Stimulated activated CD8-positive, alpha-beta memory T cell treated with anti-CD3 and anti-CD28 coated beads, Interleukin-4, amount 100 ng/mL, for 4 hours (primary cell): ENCODE measurements at regions not wholly inside any gene's neighbourhood (a gene's known extent, or its start where the extent isn't known, plus 50 kb on each side); places are given as distances from the start of the nearest gene placed in this dataset.

Source experiments
- DNase-seq, 2 donors: peaks; one replicate each; pipeline ENCODE4 v3.0.0-alpha.2; 2020; ENCODE audit warnings: low read depth in 2 of 2, low spot score in 1 of 2

DNA sequence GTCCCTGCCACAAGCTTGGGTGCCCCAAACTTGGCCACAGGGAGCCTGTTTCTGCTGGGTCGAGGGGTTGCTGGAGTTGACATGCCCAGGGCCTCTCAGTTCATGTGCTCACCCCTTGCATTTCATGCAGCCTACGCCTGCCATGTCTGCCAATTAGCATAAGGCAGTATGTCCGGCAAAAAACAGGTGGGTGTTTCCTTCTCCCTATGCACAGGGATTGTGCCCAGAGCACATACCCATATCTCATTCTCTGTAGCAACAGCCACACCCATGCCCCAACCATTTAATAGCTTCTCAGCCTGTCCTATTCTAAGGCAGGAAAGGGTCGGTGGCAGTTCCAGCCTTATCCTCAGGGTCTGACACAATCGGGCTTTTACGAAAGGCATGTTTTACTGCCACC, 340.4 kb upstream of the ASIC2 start:
- no peak for DNase-seq

DNA sequence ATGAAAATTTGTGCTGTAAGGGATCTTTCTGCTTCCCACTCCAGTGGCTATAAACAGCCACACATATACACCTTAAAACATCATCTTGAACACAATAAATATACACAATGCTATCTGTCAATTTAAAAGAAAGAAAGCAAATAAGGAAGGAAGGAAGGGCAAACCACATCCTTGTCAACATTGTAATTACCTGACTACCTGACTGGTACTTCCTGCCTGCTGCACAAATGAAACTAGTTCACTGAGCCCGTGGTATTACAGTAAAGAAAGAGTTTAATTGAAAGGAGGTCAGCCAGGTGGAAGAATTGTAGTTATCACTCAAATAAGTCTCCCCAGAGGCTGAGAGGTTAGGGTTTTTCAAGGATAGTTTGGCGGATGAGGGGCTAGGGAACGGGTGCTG, 344.4 kb upstream of the ASIC2 start:
- no peak for DNase-seq

DNA sequence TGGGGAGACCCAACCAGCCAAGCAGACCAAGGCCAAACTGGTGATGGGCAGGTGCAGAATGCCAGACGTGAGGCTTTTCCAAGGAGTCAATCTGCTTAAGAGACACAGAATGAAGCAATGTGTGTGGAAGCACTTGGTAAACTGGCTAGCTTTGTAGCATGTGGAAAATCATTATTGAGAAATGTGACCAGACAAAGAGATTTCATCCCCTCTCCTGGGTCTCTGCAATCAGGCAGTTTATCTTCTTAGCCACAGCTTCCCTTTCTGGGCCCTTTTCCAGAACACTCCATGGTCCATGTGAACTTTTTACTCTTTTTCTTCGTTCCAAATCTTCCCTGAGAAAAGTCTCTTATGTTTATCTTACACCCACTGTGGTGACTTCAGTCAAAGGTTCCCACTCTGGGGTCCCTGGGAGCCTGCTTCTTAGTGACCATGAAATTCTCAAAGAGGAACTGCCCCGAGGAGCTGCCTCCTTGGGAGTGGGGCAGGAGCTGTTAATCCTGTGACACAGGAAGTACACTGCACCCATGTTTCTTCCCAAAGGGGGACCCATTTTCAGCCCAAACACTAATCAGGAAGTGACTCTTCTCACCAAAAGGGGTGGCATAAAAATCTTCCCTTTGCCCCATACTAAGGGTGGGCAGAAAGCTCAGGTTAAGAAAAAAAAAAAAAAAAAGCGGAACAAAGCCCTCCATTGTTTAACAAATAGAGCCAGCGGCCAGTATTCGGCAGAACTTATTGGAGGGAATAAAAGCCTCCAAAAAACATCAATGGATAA, 346.2 kb upstream of the ASIC2 start:
- DNase-seq: no peak

DNA sequence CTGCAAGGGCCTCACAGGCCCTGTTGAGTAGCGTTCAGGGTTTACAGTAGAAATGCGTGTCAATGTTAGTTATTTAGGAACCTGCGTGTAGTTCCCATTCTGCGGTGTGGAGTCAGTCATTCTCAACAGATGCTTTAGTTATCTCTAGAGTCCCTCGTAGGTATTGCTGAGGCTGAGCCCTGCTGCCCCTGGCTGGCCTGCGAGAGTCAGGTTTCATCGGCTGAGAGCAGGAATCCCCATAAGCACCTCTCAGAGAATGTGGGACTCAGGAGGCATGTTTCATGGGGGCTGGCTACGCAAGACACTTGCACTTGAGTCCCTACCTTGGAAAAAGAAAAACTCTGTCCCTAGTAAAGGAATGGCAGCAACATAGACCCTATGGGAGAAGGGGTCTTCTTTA, 347.5 kb upstream of the ASIC2 start:
- no peak for DNase-seq

DNA sequence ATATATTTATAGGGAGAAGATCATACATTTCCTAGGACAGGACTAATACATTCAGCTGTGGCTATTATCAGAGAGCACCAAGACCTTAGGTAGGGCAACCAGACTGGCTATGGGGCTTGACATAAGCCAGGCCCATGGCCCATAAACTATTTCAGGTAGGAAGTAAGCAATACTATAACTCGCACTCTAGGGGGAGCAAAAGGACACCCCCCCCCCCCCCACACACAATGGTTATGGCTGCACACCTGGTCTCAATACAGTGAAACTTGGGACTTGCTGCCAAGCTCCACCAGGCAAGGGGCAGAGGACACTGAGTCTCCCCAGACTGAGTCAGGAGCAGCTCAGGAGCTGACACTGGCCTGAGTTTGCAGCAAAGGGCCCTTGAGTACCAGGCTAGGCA, 348.9 kb upstream of the ASIC2 start:
- no peak for DNase-seq

DNA sequence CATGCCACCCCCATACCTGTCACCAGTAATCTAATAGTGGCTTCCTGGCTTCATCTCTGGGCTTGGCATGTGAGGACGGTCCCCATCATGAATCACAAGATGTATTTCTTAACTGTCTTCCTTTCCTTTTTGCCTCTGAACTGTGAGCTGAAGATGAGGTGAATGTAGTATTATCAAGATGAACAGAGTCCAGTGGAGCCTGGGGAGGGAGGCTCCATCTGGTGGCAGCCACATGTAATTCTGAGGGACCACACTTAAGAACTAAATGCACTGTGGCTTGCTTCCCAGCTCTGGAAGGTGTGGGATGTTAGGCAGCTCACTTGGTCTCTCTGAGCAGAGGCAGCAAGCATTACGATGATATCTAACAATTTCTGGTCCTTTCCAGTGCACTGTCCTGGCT, 354.9 kb upstream of the ASIC2 start:
- no peak for DNase-seq

DNA sequence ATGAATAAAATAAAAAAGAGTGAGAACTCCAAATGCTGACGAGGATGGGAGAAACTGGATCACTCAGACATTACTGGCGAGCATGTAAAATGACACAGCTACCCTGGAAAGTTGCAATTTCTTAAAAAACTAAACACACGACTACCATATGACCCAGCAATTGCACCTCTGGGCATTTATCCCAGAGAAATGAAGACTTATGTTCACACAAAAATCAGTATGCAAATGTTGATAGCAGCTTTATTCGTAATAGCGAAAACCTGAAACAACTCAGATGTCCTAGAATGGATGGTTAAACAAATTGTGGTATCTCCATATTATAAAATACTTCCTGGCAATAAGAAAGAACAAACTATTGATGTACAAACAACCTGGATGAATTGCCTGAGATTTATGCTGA, 357.2 kb upstream of the ASIC2 start:
- no peak for DNase-seq

DNA sequence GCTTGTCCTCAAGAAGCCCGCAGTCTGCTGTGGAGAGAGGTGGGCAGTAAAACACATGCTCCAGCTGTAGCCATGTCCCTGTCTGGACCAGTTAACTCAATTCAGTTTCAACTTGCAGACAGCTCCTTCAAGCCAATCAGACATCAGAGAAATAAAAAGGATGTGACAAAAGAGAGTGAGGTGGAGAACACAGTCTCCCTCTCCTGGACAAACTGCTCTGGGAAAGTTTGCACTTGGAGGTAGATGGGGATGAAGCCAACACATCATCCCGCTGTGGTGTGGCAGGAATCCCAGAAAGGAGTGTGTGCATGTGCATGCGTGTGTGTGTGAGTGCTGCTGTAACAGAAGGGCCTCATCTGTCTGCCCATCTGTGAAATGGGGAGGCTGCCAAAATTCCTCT, 358.6 kb upstream of the ASIC2 start:
- DNase-seq: no peak

DNA sequence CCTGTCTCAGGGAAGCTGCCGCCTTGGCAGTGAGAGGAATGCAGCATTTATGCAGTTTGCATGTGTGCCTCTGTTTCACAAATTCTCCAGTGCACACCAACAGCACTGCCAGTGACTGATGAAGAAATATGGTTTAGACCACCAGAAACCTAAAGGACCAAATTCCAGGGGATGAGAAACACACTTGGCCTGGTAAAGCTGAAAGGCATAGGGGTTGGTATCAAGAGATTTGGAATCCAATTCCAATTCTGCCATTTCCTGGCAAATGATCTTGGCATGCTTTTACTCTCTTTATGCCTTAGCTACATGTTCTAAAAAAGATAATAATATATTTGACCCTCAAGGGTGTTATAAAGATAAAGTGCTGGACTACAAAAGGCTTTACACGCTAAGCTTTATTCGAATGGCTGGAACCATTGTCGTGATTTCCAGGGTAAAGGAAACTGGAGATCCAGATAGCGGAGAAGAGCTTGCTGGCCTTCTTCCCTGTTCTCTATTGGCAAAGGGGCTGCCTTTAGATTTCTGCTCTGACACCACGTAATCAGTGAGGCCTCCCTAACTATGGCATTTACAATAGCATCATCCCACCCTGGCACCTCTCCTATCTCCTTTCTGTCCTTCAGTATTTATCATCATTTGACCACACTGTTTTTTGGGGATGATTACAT, 359.8 kb upstream of the ASIC2 start:
- no peak for DNase-seq

DNA sequence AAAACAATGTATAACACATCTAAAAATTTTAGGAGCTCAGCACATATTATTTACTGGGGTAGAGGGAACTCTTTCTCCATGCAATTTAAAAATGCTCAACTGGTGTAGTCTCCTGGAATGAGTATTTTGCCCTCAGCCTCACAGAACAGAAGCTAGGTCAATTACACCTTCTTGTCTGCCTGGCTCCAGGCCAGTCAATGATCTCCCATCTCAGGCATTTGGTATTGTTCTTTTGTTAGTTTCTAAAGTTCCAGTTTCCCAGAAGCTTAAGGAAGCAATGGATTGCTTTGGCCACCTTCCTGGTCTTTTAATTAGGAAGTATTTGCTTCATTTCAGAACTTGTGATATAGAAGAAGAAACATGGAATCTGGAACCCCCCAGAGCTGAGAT, 360.3 kb upstream of the ASIC2 start:
- DNase-seq: no peak

DNA sequence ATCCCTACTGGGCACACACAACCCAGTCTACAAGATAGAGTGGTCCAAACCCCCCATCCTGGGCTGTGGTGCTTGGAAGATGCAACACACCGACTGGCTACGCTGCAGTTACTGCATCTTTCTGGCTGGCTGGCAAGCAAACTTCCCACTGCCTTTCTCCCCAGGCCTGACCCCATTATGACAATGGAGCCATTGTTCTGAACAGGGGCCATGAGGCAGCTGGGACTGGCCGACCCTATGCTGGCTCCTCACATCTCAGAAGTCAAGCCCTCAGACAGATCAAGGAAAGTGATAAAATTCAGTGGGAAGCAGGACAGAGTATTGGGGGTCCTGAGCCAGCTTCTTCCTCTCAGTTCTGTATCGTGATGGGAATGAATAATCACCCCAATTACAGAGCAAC, 364.1 kb upstream of the ASIC2 start:
- DNase-seq: no peak

DNA sequence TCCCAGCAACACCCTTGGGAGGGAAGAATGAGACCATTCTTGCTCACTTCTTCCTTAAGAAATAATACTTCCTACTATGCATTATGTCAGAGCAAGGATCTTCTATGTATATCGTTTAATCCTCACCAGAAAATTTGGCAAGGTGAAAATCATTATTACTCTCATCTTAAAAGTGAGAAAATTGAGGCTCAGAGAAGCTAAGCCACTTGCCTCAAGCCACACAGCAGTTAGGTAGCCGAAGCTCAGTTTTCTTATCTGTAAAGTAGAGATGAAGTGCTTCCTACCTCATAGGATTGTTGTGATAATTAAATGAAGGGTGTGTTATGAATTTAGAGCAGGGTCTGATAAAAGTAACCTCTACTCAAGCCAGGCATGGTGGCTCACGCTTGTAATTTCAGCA, 368.9 kb upstream of the ASIC2 start:
- no peak for DNase-seq

DNA sequence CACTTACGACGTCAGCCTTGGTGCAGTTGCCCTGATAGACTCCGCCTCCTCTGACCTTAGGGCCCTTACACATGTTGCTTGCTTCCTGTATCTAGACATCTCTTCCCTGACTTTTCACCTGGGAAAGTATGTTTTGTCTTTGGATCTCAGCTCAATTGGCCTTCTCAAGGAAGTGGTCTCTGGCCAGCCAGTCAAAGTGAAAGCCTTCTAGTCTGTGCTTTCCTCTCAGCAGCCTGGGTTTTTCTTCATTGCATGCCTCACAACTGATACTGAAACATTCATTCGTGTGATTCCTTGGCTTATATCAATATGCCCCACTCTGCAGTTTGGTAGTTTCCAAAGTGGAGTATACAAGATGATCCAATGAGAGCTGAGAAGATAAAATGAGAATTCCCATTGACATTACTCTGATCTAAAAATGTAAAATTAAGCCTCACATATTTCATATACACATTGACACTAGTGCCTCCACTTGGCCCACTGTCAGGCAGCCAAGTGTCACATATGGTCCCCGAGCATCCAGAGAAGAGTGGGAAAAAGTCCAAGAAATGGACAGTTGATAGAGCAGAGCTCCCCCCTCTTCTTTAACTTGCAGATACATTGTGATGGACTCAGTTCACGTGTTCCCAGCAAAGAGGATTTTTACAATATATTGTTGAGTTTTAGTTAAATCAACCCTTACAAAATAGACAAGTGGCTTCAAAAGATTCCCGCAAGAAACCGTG, 371.2 kb upstream of the ASIC2 start:
- no peak for DNase-seq

DNA sequence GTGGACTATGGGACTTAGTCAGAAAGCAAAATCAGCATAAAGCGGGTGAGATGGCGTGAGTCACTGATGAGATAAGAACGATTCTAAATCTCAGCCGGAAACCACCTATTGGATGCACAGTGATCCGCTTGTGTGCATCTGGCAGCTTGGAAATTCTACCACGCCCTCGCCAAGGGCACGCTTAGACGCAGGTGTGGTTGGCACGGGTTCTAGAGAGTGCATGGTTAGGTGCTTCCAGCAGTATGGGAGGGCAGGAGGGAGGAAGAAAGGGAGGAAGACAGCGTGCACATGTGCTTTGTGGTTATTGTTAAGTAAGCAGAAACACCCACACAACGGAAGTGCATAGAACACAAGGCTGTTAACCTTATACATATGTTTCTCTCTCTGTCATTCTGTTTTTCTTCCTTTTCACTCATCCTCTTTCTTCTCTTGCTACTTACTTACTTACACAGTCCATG, 374.0 kb upstream of the ASIC2 start:
- DNase-seq: no peak

DNA sequence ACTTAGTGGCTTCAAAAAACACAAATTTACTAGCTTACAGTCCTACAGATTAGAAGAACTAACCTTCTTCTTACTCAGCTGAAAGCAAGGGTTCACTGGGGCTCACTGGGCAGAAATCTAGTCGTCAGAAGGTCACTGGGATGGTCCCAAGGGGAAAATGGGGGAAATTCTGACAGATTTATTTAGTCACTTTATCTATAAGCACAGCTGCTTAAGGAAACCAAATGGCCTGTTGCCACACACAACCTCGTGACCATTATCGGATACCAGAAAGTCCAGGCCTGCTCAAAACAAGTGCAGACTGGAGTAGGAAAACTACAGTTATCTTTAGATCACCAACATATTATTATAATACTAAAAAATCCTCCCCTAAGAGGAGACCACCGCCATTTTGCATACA, 374.6 kb upstream of the ASIC2 start:
- no peak for DNase-seq

DNA sequence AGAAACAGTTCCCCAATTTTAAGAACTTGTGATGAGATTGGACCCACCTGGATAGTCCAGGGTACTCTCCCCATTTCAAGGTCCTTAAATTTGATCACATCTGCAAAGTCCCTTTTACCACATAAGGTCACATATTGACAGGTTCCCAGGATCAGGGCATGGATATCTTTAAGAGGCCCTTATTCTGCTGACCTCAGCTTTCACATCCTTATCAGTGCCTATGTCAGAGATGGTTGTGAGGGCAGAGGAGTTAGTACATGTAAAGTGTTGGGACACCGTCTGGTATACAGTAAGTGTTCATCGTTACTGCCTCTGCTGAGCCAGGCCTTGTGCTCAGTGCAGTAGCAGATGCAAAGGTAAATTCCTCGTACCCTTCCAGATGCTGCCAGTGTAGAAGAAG, 375.4 kb upstream of the ASIC2 start:
- no peak for DNase-seq

DNA sequence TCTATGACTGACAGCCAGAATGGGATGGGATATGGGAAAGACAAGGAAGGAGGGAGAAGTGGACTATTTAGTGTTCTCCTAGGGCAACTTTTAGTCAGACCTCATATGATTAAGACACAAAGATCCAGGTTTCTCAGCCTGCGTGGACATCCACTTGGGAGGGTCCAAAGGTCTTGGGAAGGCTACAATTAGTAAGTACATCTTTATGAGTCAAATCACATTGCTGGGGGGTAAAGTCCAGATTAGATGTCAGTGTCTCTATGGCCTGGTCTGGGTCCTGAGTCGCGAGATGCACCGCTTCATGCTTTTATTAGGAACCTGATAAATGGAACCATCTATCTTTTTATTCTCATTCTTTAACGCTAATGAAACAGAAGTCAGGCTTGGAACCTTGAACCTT, 378.4 kb upstream of the ASIC2 start:
- DNase-seq: no peak

DNA sequence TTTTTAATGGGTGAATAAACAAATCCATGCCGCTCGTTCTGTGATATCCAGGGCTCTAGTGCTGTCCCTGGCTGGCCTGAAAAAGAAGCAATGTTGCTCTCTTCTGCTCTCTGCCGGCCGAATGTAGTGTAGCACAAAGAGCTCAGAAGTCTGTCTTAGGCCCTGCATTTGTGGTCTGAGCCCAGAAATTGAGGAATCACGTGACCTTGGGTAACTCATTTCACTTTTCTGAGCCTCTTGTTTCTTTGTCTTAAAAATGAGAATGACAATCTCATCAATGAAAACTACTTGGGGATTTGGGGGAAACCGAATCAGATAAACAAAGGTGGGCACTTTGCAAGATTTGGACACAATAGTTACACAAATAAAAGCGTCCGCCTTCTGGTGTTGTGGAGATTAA, 381.6 kb upstream of the ASIC2 start:
- DNase-seq: peak in 1 of 2 donors; percentile 8

DNA sequence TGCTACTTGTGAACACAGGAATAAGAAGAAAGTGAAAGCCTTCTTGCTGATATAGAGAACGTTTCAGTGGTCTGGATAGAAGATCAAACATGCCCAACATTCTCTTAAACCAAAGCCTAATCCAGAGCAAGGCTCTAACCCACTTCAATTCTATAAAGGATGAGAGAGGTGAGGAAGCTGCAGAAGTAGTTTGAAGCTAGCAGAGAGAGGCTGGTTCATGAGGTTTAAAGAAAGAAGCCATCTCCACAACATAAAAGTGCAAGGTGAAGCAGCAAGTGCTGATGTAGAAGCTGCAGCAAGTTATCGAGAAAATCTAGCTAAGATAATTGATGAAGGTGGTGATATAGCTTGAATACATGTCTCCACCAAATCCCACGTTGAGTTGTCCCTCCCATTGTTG, 383.3 kb upstream of the ASIC2 start:
- DNase-seq: no peak

DNA sequence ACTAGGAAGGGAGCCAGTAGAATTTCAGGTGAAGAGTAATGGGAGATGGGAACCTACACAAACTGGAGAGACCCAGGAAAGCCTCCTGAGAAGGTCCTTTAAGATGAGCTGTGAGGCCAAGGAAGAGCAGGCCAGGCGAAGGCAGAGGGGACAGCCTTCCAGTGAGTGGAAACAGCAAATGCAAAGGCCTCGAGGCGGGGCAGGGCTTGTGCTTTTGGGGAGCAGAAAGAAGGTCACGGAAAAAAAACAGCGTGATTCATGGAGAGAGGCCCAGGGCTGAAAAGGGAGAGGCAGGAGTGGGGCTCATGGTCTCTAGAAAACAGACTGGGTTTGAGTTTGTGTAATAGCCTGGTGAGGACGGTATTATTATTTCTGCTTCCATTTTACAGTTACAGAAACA, 386.5 kb upstream of the ASIC2 start:
- DNase-seq: no peak

DNA sequence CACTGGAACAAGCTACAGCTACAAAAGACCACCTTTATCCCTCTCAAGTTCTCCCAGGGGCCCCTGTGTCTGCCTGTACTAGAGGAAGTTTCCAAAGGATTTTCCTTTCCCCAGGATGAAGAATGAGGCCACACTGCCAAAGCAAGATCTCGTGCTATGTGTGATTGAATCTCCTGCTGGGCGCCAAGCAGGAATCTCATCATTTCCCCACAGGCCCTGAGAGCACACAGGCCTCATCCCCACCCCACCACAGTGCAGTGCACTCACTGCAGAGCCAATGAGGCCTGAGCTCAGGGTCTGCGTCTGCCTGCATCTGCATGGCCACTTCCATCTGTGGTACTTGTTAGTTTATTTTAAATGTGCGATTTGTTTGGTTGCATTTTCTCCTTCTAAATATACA, 387.4 kb upstream of the ASIC2 start:
- no peak for DNase-seq

DNA sequence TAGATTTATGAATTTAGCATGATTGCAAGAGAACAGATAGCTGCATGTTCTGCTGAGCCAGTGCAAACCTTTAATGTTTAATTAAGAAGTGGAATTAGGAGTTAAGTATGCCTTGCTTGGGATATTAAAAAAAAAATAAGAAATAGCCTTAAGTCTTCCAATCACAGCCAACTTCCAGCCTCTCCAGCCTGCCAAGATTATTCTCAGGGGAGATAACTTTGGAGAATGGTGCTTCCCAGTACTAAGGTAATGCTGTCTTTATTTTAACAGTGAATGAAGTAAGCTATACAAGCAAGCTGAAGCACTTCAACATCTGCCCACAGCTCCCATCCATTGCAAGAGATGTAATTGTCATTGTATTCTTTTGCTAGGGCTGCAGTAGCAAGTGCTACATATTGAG, 389.5 kb upstream of the ASIC2 start:
- no peak for DNase-seq
